ENCODE measurements at regions not wholly inside any gene's neighbourhood (a gene's known extent, or its start where the extent isn't known, plus 50 kb on each side); places are given as distances from the start of the nearest gene placed in this dataset.

- Histone ChIP-seq H3K36me3 (ENCODE audit: control insufficient read depth in 1 of 2, insufficient read depth in 2 of 2, low read length in 2 of 2) (no peaks in the 10 kb centered on the region), H3K79me2 (ENCODE audit: insufficient read depth, low read length) (no peaks in the 10 kb centered on the region), H2AFZ (ENCODE audit: low read depth, low read length, poor library complexity, severe bottlenecking) (no peak overlapping the region), H3K9me2 (ENCODE audit: insufficient read depth) (no peaks in the 10 kb centered on the region), H3K27ac (ENCODE audit: low read depth, low read length) (no peak overlapping the region; the same call in 1 of the 2 replicates), H3K4me1 (ENCODE audit: control insufficient read depth in 1 of 2, insufficient read depth in 2 of 2, low read length in 2 of 2) (no peaks in the 10 kb centered on the region), H3K9ac (ENCODE audit: low read length) (no peak overlapping the region), H3K9me3 (ENCODE audit: control insufficient read depth in 1 of 2, insufficient read depth in 1 of 2, low read depth in 1 of 2, low read length in 2 of 2) (no peaks in the 10 kb centered on the region), H3K4me3 (replicated peaks in 1 of 2; ENCODE audit: low read depth in 1 of 2, low read length in 2 of 2) (no peak overlapping the region), H3K4me2 (ENCODE audit: low read length) (no peak overlapping the region), H4K20me1 (ENCODE audit: insufficient read depth) (no peaks in the 10 kb centered on the region), H3K27me3 (ENCODE audit: insufficient read depth, low read length) (no peaks in the 10 kb centered on the region)
- CTCF ChIA-PET, result no interaction called here
- intact Hi-C loops (cut with micrococcal nuclease), result no loop called here
- BruUV-seq (replicated peaks), result no TSS peak
- TF ChIP-seq ELF1 (IDR thresholded peaks at IDR 0.05; ENCODE audit: borderline replicate concordance, low read depth), result no peak
- no peak for TF ChIP-seq EZH2 (IDR thresholded peaks at IDR 0.05)
- TF ChIP-seq SP1 (IDR thresholded peaks at IDR 0.05; ENCODE audit: low read depth), result no peak
- no peak for TF ChIP-seq CEBPB (IDR thresholded peaks at IDR 0.05; ENCODE audit: low read depth)
- TF ChIP-seq EGR1 (IDR thresholded peaks at IDR 0.05; ENCODE audit: low read depth), result no peak
- no peak for TF ChIP-seq FOSL1 (IDR thresholded peaks at IDR 0.05; ENCODE audit: low read depth)
- no peak for TF ChIP-seq RAD21 (IDR thresholded peaks at IDR 0.05; ENCODE audit: low read depth)
- no peak for TF ChIP-seq SIN3A (IDR thresholded peaks at IDR 0.05; ENCODE audit: low read depth)
- TF ChIP-seq POLR2AphosphoS5 (IDR thresholded peaks at IDR 0.05; ENCODE audit: low read depth, low read length), result no peak
- no peak for TF ChIP-seq ZNF274 (IDR thresholded peaks at IDR 0.05; ENCODE audit: low read depth, low read length)
- TF ChIP-seq ZBTB33 (IDR thresholded peaks at IDR 0.05; ENCODE audit: extremely low read depth, insufficient replicate concordance, low read length), result no peak
- no peak for TF ChIP-seq JUND (IDR thresholded peaks at IDR 0.05)
- TF ChIP-seq POLR2A (IDR thresholded peaks at IDR 0.05; ENCODE audit: borderline replicate concordance, extremely low read depth, insufficient read depth, insufficient read length), result no peak
- TF ChIP-seq EZH2phosphoT487 (IDR thresholded peaks at IDR 0.05; ENCODE audit: borderline replicate concordance), result no peak
- no peak for TF ChIP-seq CBX3 (IDR thresholded peaks at IDR 0.05; ENCODE audit: low read depth)
- ATAC-seq (no peak), DNase-seq (ENCODE audit: low read depth, low spot score) (no peak)
- RAD21 ChIA-PET (ENCODE audit: low non-redundant PET in 1 of 2, low total read pairs in 2 of 2, uncharacterized antibody in 2 of 2, unreplicated experiment in 2 of 2), result no interaction called here
- POLR2A ChIA-PET, result interaction anchor here (1.3 kb wide), 1 partner anchor 142 kb away, joined by 4 read pairs; the partner anchor contains the start of gene ID2
Measured at GRCh38 chr2:8538931-8539621, 142.8 kb upstream of the ID2 start.
